Hematopoietic multipotent progenitor cell treated with erythropoietin and hydrocortisone succinate and interleukin-3 and kit ligand, for 8 days (in vitro differentiated cells): ENCODE measurements at regions not wholly inside any gene's neighbourhood (a gene's known extent, or its start where the extent isn't known, plus 50 kb on each side); places are given as distances from the start of the nearest gene placed in this dataset.

Source experiments
- DNase-seq: peaks from one replicate; pipeline ENCODE4 v3.0.0-alpha.2; 2015

DNA sequence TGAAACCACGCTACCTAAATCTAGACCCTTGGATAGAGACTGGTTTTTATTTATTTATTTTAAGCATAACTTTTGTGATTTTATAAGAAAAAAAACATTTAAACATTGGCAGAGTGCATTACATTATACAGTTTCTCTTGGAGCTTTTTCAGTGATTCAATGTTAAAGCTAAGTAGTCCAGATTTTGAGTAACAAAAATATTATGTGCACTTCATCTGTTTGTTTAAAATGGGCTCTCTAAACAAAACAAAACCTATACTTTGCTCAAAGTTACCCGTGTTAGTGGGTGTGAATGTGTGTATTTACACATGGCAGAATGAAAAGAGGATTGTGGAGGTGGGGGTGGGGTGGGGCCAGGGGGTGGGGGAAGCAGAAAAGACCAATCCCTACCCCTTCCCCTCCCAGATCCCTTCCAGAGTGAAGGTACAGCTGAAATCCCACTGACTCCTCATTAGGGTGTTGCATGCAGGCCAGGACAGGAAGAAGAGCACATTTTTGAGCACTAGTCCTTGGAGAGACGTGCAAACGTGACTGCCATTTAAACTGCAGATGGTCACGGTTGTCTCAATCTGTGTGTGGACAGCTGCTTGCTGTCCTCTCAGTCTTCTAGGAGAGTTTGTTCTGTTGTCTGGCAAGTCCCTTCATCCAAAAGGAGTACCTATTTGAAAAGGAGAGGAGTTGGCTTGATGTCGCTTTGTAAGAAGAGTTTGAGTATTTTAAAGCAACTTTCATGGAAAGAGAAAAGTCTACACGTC lies 303.0 kb downstream of the ICOS start:
- no peak for DNase-seq

DNA sequence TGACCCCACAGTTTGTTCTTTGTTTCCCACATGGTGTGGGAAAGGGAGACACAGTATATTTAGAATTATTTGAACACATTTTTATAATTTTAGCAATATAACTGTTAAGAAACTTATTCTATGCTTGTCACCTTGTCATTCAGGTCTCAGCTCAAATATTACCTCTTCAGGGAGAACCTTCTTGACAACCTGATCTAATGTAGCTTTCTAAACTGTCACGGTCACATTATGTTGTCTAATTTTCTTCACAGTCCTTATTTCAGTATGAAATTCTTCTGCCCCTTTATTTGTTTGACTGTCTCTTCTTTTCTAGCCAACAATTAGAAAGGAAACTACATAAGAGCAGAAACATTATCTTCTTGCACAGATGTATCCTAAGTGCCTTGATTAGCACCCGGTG lies 304.3 kb upstream of the PARD3B start:
- no peak for DNase-seq

DNA sequence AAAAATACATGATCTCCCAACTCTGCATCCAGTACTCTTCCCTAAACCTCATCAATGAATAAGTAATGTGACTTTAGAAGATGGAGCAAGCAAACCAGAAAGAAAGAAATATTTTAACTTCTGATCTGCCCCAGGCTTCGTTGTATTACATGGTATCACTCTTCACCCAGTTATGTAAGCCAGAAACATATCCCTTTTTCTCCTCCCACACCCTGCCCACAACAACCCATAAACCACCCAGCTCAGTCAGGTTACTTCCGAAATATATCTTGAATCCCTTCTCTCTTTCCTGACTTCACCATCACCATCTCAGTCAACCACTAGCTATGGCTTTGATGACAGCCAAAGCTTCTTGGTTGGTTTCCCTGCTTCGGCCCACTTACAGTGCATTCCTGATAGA lies 295.8 kb upstream of the PARD3B start:
- no peak for DNase-seq

- no peak for DNase-seq
Observed at GRCh38 chr2:204250692-204251091, 294.6 kb upstream of the PARD3B start.

- DNase-seq = no peak
Observed at GRCh38 chr2:204251158-204251997, 293.9 kb upstream of the PARD3B start.

- DNase-seq = no peak
Observed at GRCh38 chr2:204251998-204252376, 293.3 kb upstream of the PARD3B start.

DNA sequence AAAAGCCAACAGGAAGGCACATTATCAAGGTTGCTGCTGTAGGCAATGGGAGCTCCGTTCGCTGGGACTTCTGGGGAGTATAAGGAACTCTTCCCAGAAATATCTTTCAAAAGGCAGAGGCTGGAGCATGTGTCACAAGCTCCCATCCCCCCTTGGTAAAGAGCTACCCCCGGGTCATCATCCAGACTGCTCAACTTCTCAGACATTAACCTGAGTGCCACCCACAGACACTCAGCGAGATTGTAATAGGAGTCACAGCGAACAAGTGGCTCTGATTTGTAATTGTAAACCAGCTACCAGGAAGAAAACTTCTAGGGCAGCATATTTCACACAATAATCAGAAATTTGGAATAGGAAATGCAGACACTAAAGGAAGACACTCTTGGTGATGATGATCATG lies 290.2 kb upstream of the PARD3B start:
- DNase-seq = no peak

DNA sequence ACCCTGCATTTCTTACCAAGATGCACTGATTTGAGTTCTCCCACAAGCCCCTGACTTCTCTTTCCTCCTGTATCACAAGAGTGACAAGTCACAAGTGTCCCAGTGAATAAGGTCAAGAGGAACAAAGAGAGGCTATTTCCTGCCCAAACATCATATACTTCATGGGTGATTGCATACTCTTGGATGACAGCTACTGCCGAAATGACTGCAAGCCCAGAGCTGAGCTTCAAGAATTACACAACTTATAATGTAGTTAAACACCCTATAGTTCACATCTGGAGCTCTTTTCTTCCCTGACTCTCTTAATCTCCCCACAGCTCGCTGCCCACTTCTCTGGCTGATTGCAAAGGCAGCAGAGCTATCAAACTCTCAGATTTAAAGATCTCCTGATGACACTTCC lies 289.7 kb upstream of the PARD3B start:
- no peak for DNase-seq

- no peak for DNase-seq
Observed at GRCh38 chr2:204257781-204258180, 287.5 kb upstream of the PARD3B start.

GRCh38 chr2:204258890-204259289 lies 286.4 kb upstream of the PARD3B start:
- DNase-seq = no peak

GRCh38 chr2:204260162-204260877 lies 285.0 kb upstream of the PARD3B start:
- DNase-seq = peak; percentile 55

DNA sequence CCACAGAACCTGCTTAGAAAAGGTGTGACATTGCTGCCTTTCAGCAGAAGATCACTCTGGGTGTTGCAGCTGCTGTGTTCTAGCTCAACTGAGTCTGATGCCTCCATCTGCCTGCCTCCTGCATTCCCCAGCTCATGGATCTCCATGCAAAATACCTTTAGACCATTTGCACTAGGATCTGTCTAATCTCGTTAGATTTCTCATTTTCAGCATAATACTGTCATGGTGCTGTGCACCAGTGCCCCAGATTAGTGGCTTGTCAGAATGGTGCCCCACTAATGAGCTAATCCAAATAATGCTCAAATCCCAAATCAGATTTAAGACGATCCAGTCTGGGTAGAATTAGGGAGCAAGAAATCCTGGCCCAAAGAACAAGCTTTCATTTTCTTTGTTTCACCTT lies 284.4 kb upstream of the PARD3B start:
- DNase-seq = no peak

- DNase-seq = no peak
Observed at GRCh38 chr2:204261846-204262245, 283.4 kb upstream of the PARD3B start.

DNA sequence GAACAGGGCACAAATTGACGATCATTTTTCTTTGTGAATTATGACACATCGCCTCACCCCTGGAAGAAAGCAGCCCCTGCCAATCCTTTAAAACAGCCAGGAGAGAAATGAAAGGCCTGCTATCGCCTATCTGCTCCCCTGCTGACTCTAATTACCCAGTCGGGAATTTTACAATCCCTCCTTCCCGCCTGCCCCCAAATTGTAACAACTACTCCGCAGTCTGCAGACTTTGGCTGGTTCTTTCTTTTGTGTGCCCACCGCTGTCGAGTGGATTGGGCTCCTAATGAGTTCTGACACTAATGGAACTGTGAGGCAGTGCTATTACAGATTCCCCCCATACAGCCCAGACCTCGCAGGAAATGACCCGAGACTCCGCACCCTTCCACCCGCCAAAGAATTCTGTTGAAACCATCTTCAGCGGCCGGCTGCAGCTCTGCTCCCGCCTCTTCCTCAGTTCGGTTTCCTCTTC lies 281.2 kb upstream of the PARD3B start:
- DNase-seq = no peak

DNA sequence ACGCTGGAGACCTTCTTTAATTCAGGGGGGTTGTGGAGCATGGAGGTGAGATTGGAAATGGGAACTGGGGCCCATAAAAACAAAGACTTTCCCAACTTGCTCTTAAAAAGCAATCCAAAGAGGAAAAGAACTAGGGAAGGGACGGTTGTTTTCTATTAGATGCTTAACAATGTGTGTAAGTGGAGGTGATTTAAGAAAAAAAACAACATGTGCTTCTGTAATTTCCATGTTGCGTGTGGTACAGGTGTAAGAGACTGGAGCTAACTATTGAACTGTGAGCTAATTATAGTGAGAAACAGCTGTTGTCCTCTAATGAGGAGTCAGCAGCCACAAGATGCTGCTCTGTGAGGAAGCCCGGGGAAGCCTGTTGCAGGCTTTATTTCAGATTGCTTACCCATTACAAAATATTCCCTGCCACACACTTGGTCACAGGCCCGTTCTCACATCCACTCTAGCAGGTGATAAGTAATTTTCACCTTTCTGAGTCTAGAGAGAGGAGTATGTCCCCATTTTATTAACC lies 280.6 kb upstream of the PARD3B start:
- no peak for DNase-seq

- DNase-seq = no peak
Observed at GRCh38 chr2:204265681-204266181, 279.5 kb upstream of the PARD3B start.

- no peak for DNase-seq
Observed at GRCh38 chr2:204268458-204268857, 276.8 kb upstream of the PARD3B start.

GRCh38 chr2:204268971-204269370 lies 276.3 kb upstream of the PARD3B start:
- DNase-seq = no peak

DNA sequence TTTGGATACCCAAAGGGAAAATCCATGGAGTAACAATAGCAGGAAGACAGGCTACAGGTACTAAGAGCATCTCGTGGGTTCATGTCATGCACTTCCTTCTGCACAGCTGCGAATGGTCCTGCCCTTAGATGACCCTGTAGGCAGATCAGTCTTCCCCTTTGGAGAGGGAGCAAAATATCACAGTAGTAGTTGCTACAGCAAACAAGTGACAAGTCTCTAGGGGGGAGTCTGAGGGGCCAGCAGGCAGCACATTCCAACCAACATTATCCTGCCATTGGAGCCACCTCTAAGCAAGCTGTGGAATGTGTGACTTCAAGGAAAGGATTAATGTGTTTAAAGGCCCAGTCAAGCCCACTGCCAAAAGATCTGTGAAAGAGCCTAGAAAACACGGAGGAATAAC lies 273.2 kb upstream of the PARD3B start:
- DNase-seq = no peak

DNA sequence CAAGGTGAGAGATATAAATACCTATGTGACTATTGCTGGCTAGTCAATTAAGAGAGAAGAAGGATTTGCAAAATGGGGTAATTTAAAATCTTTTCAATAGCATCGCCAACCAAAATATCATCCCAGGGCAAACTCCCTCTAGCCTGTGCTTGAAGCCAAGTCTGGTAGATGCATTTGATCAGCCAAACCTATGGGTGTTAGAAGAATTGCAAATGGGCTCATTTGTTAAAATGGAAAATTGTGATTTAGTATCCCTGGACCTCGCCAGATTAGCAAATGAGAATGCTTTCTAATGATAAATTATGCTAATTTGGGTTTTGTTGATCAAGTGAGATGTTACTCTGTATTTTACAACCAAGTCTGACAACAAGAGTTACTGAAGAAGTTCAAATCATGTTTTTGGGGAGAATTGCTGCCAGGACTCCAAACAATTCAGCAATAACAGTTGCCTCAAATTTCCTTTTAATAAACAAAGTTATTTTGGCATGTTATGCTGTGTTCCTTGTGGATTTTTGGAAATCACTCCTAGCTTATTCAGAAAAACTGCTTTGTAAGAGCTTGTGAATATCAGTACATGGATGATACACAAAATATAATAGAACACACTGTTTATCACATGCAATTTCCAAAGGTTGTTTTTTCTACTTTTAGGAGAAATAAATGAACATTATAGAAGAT lies 272.5 kb upstream of the PARD3B start:
- no peak for DNase-seq

DNA sequence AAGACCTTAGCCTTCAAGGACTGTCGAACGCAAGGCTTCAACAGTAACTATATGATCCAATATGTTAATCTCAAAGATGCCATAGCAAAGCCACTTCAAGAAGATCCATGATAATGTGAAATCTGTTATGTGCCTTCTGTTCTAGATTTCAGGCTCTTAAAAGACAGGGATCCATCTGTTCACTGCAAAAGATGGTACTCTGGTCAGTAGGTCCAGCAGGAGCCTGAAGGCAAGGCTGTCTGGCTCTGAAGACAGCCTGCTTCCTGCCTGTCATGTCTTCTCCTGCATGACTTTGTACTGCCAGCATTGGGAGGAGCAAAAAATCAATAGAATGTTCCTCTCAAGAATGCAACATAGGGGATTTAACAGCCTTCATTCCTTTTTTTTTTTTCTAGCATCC lies 270.8 kb upstream of the PARD3B start:
- DNase-seq = no peak

DNA sequence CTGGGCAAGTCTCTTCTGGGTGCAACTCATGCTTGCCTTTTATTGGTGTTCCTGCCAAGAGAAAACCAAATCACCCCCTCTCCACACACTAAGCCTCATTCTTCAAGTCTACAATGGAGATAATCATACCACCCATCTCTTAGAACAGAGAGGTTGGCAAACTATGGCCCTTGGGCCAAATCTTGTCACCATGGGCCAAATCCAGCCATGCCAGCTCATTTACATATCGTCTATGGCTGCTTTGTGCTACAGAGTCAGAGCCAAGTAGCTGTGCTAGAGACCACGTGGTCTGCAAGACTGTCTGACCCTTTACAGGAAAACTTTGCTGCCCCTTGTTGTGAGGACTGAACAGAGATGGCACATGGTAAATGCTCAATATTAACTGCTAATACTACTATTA lies 270.3 kb upstream of the PARD3B start:
- DNase-seq = no peak

DNA sequence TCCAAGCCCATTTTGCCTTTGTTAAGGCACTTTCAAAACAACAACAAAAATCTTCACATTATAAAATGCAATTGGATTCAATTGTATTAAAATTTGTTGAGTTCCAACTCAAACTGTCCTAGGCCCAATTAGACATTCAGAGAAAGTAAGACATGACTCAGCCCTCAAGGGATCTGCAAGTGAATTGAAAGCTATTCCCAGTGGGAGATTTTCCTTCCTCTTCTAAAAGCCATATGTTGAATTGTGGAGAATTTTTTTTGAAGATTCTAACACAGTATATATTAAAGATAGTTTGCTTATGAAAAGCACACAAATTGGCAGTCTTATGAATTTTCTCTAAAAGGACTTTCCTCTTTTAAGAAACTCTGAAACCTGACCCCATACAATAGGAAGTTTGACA lies 268.0 kb upstream of the PARD3B start:
- DNase-seq = no peak
